ENCODE measurements at regions not wholly inside any gene's neighbourhood (a gene's known extent, or its start where the extent isn't known, plus 50 kb on each side); places are given as distances from the start of the nearest gene placed in this dataset.

- 36% methylated on average over 5 of the region's 5 CpGs for WGBS (ENCODE audit: insufficient coverage, low coverage, missing lambda C conversion rate)
- no peak overlapping the region for H3K4me2 ChIP-seq (ENCODE audit: insufficient read depth, low read length)
- no peaks in the 10 kb centered on the region for H3K4me1 ChIP-seq (replicated peaks in 1 of 2; ENCODE audit: control insufficient read depth in 2 of 2, insufficient read depth in 2 of 2, low read length in 2 of 2)
- no peak for DNase-seq (ENCODE audit: extremely low read depth in 1 of 4, low spot score in 3 of 4)
- H3K4me3 ChIP-seq, result no peak overlapping the region
- H3K9ac ChIP-seq (ENCODE audit: insufficient read depth in 1 of 2, low read depth in 2 of 2, low read length in 2 of 2), result no peak overlapping the region
- no peak for FAIRE-seq
- CTCF ChIA-PET (ENCODE audit: low intra/inter-chr PET ratio), result no interaction called here
- ATAC-seq, result no peak
- POLR2A ChIA-PET, result no interaction called here
- H3K79me2 ChIP-seq (ENCODE audit: control insufficient read depth, insufficient read depth, low read length), result no peaks in the 10 kb centered on the region
- intact Hi-C loops (cut with micrococcal nuclease), result no loop called here
- H3K36me3 ChIP-seq (ENCODE audit: control insufficient read depth, insufficient read depth, low read length), result no peaks in the 10 kb centered on the region
- H3K27me3 ChIP-seq (ENCODE audit: control insufficient read depth in 2 of 2, insufficient read depth in 2 of 2, low read length in 2 of 2), result no peaks in the 10 kb centered on the region
- in situ Hi-C loops (cut with MboI), result no loop called here
- no peaks in the 10 kb centered on the region for H3K9me1 ChIP-seq (ENCODE audit: control insufficient read depth, insufficient read depth, low read length)
- TF ChIP-seq POU5F1 (IDR thresholded peaks at IDR 0.05; ENCODE audit: borderline replicate concordance, low read depth, low read length, partially characterized antibody) (no peak), PTRF (tag; IDR thresholded peaks at IDR 0.05) (no peak), ZNF695 (CRISPR knock-in tag; IDR thresholded peaks at IDR 0.05) (no peak), SRSF3 (IDR thresholded peaks at IDR 0.05; ENCODE audit: insufficient read depth, low read length) (no peak), KDM1A (IDR thresholded peaks at IDR 0.05) (no peak)
- no TSS peak for BruUV-seq (replicated peaks)
- no peak overlapping the region for H3K27ac ChIP-seq (ENCODE audit: extremely low read depth, low read depth, low read length)
- no peaks in the 10 kb centered on the region for H4K20me1 ChIP-seq (replicated peaks; ENCODE audit: control insufficient read depth, insufficient read depth, low read length)
- no peaks in the 10 kb centered on the region for H3K9me3 ChIP-seq (replicated peaks; ENCODE audit: control insufficient read depth, insufficient read depth, low read depth, low read length)
- no peak overlapping the region for H2AFZ ChIP-seq (ENCODE audit: low read depth, low read length)
These were observed 121.1 kb upstream of the HMGA2 start for GRCh38 chr12:65703176-65703575.

- in situ Hi-C loops (cut with MboI) (no loop called here), intact Hi-C loops (cut with micrococcal nuclease) (no loop called here)
- CTCF ChIA-PET (ENCODE audit: low intra/inter-chr PET ratio), result no interaction called here
- WGBS (ENCODE audit: insufficient coverage, low coverage, missing lambda C conversion rate), result 12% methylated on average over 2 of the region's 2 CpGs
- no peak for TF ChIP-seq ZBTB9 (CRISPR knock-in tag; IDR thresholded peaks at IDR 0.05)
- no peak for TF ChIP-seq KAT8 (IDR thresholded peaks at IDR 0.05; ENCODE audit: low read depth)
- ATAC-seq (no peak), DNase-seq (ENCODE audit: extremely low read depth in 1 of 4, low spot score in 3 of 4) (no peak), FAIRE-seq (no peak)
- Histone ChIP-seq H3K79me2 (ENCODE audit: control insufficient read depth, insufficient read depth, low read length) (no peaks in the 10 kb centered on the region), H3K4me3 (no peak overlapping the region), H3K9me1 (ENCODE audit: control insufficient read depth, insufficient read depth, low read length) (no peaks in the 10 kb centered on the region), H2AFZ (ENCODE audit: low read depth, low read length) (no peak overlapping the region), H3K4me1 (replicated peaks in 1 of 2; ENCODE audit: control insufficient read depth in 2 of 2, insufficient read depth in 2 of 2, low read length in 2 of 2) (no peaks in the 10 kb centered on the region), H3K9ac (ENCODE audit: insufficient read depth in 1 of 2, low read depth in 2 of 2, low read length in 2 of 2) (no peak overlapping the region), H3K4me2 (ENCODE audit: insufficient read depth, low read length) (no peak overlapping the region), H4K20me1 (replicated peaks; ENCODE audit: control insufficient read depth, insufficient read depth, low read length) (no peaks in the 10 kb centered on the region), H3K27ac (ENCODE audit: extremely low read depth, low read depth, low read length) (no peak overlapping the region), H3K27me3 (ENCODE audit: control insufficient read depth in 2 of 2, insufficient read depth in 2 of 2, low read length in 2 of 2) (no peaks in the 10 kb centered on the region), H3K36me3 (ENCODE audit: control insufficient read depth, insufficient read depth, low read length) (no peaks in the 10 kb centered on the region), H3K9me3 (replicated peaks; ENCODE audit: control insufficient read depth, insufficient read depth, low read depth, low read length) (no peaks in the 10 kb centered on the region)
- POLR2A ChIA-PET, result no interaction called here
- no TSS peak for BruUV-seq (replicated peaks)
These were observed 118.9 kb upstream of the HMGA2 start for GRCh38 chr12:65705380-65705876.
